Gastrocnemius medialis (tissue), 4 donors: ENCODE measurements at regions not wholly inside any gene's neighbourhood (a gene's known extent, or its start where the extent isn't known, plus 50 kb on each side); places are given as distances from the start of the nearest gene placed in this dataset.

ENCODE experiments used
- CTCF ChIP-seq, 5 experiments: fragments of 450-650 bp in 3 of 5; fragments of 200-600 bp in 2 of 5; sonication (generic) in 2 of 5; IDR thresholded peaks in 4 of 5; conservative IDR thresholded peaks in 1 of 5; 1 replicate in 4 of 5; 2 replicates in 1 of 5; pipeline ENCODE4 v1.5.1; 2016 to 2019; ENCODE audit warnings: antibody characterized with exemption in 5 of 5, mild to moderate bottlenecking in 3 of 5, moderate library complexity in 3 of 5
- POLR2A ChIP-seq, 2 donors: fragments of 450-650 bp; IDR thresholded peaks; one replicate each; pipeline ENCODE4 v1.6.1; 2017; ENCODE audit warnings: antibody characterized with exemption in 2 of 2, mild to moderate bottlenecking in 2 of 2, moderate library complexity in 2 of 2

DNA sequence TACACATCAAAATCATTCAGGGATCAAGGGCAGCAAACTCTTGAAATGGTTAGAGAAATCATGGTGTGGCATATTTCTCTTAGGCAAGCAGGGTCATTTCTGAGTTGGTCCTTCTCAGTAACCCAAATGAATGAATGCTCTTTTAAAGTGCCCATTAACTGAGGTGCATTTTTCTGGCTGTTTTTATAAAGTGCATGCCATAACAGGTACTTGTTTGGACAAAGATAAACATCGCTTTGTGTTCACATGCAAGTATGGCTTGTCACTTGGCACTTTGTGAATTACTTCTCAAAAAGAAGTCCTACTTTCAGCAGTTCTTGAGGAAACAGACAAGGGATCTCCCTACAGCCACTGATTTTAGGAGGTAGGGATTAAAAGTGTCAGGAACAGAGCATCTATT is 64.8 kb upstream of the IFNE start:
- TF ChIP-seq POLR2A (IDR thresholded peaks at IDR 0.05), result no peak
- TF ChIP-seq CTCF (IDR thresholded peaks at IDR 0.05 in 4 of 5, conservative IDR thresholded peaks at IDR 0.05 in 1 of 5), result no peak
